GM23338 (cell line): ENCODE measurements at regions not wholly inside any gene's neighbourhood (a gene's known extent, or its start where the extent isn't known, plus 50 kb on each side); places are given as distances from the start of the nearest gene placed in this dataset.

Source experiments
- ATAC-seq: fragments of 200-7000 bp; cut with Tn5 transposase; 3 replicates; pipeline ENCODE4 v1.9.1; 2020
- DNase-seq: peaks from one replicate; pipeline ENCODE4 v3.0.0-alpha.2; 2015; ENCODE audit warnings: low spot score
- H2AFZ ChIP-seq: fragments of 200-600 bp; sonication (generic); 2 replicates; pipeline ENCODE4 v1.8.0; 2016; ENCODE audit warnings: antibody characterized with exemption, mild to moderate bottlenecking, moderate library complexity
- H3F3A ChIP-seq: fragments of 200-600 bp; sonication (generic); replicated peaks from 2 replicates; pipeline ENCODE4 v1.8.0; 2017; ENCODE audit warnings: antibody characterized with exemption, mixed run types, low read depth
- H3K27ac ChIP-seq: fragments of 200-600 bp; sonication (generic); 2 replicates; pipeline ENCODE4 v1.6.1; 2016; ENCODE audit warnings: low read depth
- H3K27me3 ChIP-seq: fragments of 200-600 bp; sonication (generic); 2 replicates; pipeline ENCODE4 v1.8.0; 2016; ENCODE audit warnings: mild to moderate bottlenecking, mixed run types, moderate library complexity; ENCODE audit not compliant: insufficient read depth
- H3K36me3 ChIP-seq: fragments of 200-600 bp; sonication (generic); 2 replicates; pipeline ENCODE4 v1.8.0; 2016; ENCODE audit warnings: mild to moderate bottlenecking; ENCODE audit not compliant: insufficient read depth
- H3K4me1 ChIP-seq: fragments of 200-600 bp; sonication (generic); 2 replicates; pipeline ENCODE4 v1.8.0; 2016; ENCODE audit warnings: mild to moderate bottlenecking, moderate library complexity; ENCODE audit not compliant: insufficient read depth
- H3K4me2 ChIP-seq: fragments of 200-600 bp; sonication (generic); 2 replicates; pipeline ENCODE4 v1.7.1; 2017; ENCODE audit warnings: mixed run types
- H3K4me3 ChIP-seq: fragments of 200-600 bp; sonication (generic); 2 replicates; pipeline ENCODE4 v1.6.1; 2016; ENCODE audit warnings: mixed run types
- H3K79me2 ChIP-seq: fragments of 200-600 bp; sonication (generic); replicated peaks from 2 replicates; pipeline ENCODE4 v1.8.0; 2017; ENCODE audit warnings: mild to moderate bottlenecking; ENCODE audit not compliant: insufficient read depth
- H3K9me2 ChIP-seq: fragments of 200-600 bp; sonication (generic); 2 replicates; pipeline ENCODE4 v1.8.0; 2017; ENCODE audit not compliant: insufficient read depth
- H4K20me1 ChIP-seq: fragments of 200-600 bp; sonication (generic); replicated peaks from 2 replicates; pipeline ENCODE4 v1.8.0; 2017; ENCODE audit warnings: mild to moderate bottlenecking; ENCODE audit not compliant: insufficient read depth
- H3K27ac Mint-ChIP-seq: 2 replicates; pipeline ENCODE4 v1.8.0; 2020; ENCODE audit warnings: inconsistent platforms, mild to moderate bottlenecking, moderate library complexity, mixed read lengths
- H3K27me3 Mint-ChIP-seq: 3 replicates; pipeline ENCODE4 v1.8.0; 2022; ENCODE audit warnings: low read depth, mild to moderate bottlenecking, moderate library complexity, mixed read lengths, inconsistent platforms; ENCODE audit not compliant: insufficient read depth, poor library complexity
- H3K36me3 Mint-ChIP-seq: 3 replicates; pipeline ENCODE4 v1.8.0; 2021; ENCODE audit warnings: low read depth, mild to moderate bottlenecking, inconsistent platforms, moderate library complexity, mixed read lengths
- H3K4me1 Mint-ChIP-seq: 3 replicates; pipeline ENCODE4 v1.8.0; 2020; ENCODE audit warnings: mild to moderate bottlenecking, inconsistent platforms, mixed read lengths
- H3K4me3 Mint-ChIP-seq: 3 replicates; pipeline ENCODE4 v1.8.0; 2021; ENCODE audit warnings: moderate library complexity, mild to moderate bottlenecking, inconsistent platforms, mixed read lengths
- H3K9me3 Mint-ChIP-seq: 3 replicates; pipeline ENCODE4 v1.8.0; 2020; ENCODE audit warnings: moderate library complexity, mild to moderate bottlenecking, inconsistent platforms, mixed read lengths
- CREB1 ChIP-seq: fragments of 250-450 bp; sonication (Bioruptor Pico); IDR thresholded peaks from 2 replicates; pipeline ENCODE4 v1.5.0; 2020; ENCODE audit warnings: low read depth, mild to moderate bottlenecking, moderate library complexity
- EZH2 ChIP-seq: fragments of 200-600 bp; sonication (generic); IDR thresholded peaks from one replicate; pipeline ENCODE4 v1.8.0; 2017; ENCODE audit warnings: antibody characterized with exemption, mild to moderate bottlenecking, low read depth; ENCODE audit not compliant: unreplicated experiment
- EZH2phosphoT487 ChIP-seq: fragments of 200-600 bp; sonication (generic); IDR thresholded peaks from one replicate; pipeline ENCODE4 v1.8.1; 2018; ENCODE audit warnings: antibody characterized with exemption; ENCODE audit not compliant: unreplicated experiment
- NANOG ChIP-seq: IDR thresholded peaks from 2 replicates; pipeline ENCODE4 v1.6.1; 2016; ENCODE audit warnings: antibody characterized with exemption, borderline replicate concordance
- POLR2AphosphoS5 ChIP-seq: IDR thresholded peaks from 2 replicates; pipeline ENCODE4 v1.6.1; 2016; ENCODE audit warnings: antibody characterized with exemption, low read depth
- REST ChIP-seq: IDR thresholded peaks from one replicate; pipeline ENCODE4 v1.6.1; 2018; ENCODE audit warnings: antibody characterized with exemption; ENCODE audit not compliant: unreplicated experiment
- STAT1 ChIP-seq: IDR thresholded peaks from one replicate; pipeline ENCODE4 v1.6.1; 2016; ENCODE audit warnings: antibody characterized with exemption; ENCODE audit not compliant: unreplicated experiment
- ZNF114 ChIP-seq: fragments of 250-450 bp; sonication (Bioruptor Pico); IDR thresholded peaks from 2 replicates; pipeline ENCODE4 v1.5.0; 2020; ENCODE audit warnings: mild to moderate bottlenecking, moderate library complexity
- ZNF331 ChIP-seq: fragments of 250-450 bp; sonication (Bioruptor Pico); IDR thresholded peaks from 2 replicates; pipeline ENCODE4 v1.5.0; 2020; ENCODE audit warnings: low read depth, mild to moderate bottlenecking, moderate library complexity
- ZNF462 ChIP-seq: fragments of 250-450 bp; sonication (Bioruptor Pico); IDR thresholded peaks from 2 replicates; pipeline ENCODE4 v1.5.0; 2020; ENCODE audit warnings: mild to moderate bottlenecking, moderate library complexity
- TF ChIP-seq, protein P1 (sequence below), 2 experiments: fragments of 200-600 bp in 1 of 2; sonication (generic) in 1 of 2; conservative IDR thresholded peaks; 2 replicates each; pipeline versions ENCODE4 v1.5.1 to v1.6.1; 2016 to 2017; ENCODE audit warnings: antibody characterized with exemption in 2 of 2, low read depth in 2 of 2, mild to moderate bottlenecking in 2 of 2, moderate library complexity in 1 of 2
- TF ChIP-seq, protein P2 (sequence below): IDR thresholded peaks from 2 replicates; pipeline ENCODE4 v1.6.1; 2016; ENCODE audit warnings: antibody characterized with exemption

DNA sequence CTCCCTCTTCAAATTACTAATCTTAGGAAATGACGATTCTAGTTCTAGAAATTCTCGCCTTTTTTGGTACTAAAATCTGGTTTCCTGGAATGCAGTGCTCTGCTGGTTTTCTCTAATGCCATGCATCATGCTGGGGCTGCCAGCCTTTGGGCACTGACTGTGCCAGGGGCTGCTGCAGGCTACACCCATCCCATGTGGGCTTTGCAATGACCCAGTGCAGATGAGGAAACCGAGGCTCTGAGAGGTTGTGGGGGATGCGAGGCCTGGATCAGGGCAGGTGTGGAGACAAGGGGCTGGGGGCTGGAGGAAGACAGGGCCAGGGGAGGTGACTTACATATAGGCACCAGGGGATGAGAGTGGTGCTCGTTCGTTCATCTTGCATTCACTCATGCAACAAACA lies 95.3 kb downstream of the HMX1 start:
- H3K27me3 Mint-ChIP-seq, result peaks cover 5% of the 10 kb centered on the region
- ATAC-seq, result no peak
- no peak overlapping the region for H3K27ac ChIP-seq

More for the DNA sequence above, 95.3 kb downstream of the HMX1 start:
- DNase-seq, result no peak
- H2AFZ ChIP-seq, result no peak overlapping the region
- no peak for TF ChIP-seq EZH2phosphoT487
- TF ChIP-seq STAT1, result no peak
- TF ChIP-seq, protein P1, sequence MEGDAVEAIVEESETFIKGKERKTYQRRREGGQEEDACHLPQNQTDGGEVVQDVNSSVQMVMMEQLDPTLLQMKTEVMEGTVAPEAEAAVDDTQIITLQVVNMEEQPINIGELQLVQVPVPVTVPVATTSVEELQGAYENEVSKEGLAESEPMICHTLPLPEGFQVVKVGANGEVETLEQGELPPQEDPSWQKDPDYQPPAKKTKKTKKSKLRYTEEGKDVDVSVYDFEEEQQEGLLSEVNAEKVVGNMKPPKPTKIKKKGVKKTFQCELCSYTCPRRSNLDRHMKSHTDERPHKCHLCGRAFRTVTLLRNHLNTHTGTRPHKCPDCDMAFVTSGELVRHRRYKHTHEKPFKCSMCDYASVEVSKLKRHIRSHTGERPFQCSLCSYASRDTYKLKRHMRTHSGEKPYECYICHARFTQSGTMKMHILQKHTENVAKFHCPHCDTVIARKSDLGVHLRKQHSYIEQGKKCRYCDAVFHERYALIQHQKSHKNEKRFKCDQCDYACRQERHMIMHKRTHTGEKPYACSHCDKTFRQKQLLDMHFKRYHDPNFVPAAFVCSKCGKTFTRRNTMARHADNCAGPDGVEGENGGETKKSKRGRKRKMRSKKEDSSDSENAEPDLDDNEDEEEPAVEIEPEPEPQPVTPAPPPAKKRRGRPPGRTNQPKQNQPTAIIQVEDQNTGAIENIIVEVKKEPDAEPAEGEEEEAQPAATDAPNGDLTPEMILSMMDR (conservative IDR thresholded peaks at IDR 0.05; ENCODE audit: low read depth in 2 of 2), result no peak
- no peak for TF ChIP-seq POLR2AphosphoS5
- no peak for TF ChIP-seq REST
- no peak for TF ChIP-seq CREB1
- no peak for TF ChIP-seq ZNF114
- TF ChIP-seq ZNF462, result no peak
- TF ChIP-seq, protein P2, sequence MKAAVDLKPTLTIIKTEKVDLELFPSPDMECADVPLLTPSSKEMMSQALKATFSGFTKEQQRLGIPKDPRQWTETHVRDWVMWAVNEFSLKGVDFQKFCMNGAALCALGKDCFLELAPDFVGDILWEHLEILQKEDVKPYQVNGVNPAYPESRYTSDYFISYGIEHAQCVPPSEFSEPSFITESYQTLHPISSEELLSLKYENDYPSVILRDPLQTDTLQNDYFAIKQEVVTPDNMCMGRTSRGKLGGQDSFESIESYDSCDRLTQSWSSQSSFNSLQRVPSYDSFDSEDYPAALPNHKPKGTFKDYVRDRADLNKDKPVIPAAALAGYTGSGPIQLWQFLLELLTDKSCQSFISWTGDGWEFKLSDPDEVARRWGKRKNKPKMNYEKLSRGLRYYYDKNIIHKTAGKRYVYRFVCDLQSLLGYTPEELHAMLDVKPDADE, result no peak
- no peak for TF ChIP-seq ZNF331 (CRISPR knock-in tag)
- TF ChIP-seq NANOG, result no peak
- no peak for TF ChIP-seq EZH2
- Mint-ChIP-seq H3K9me3 (no peaks in the 10 kb centered on the region), H3K4me3 (no peak overlapping the region), H3K4me1 (peaks cover 3% of the 10 kb centered on the region; the same call in 2 of the 3 replicates), H3K27ac (no peak overlapping the region), H3K36me3 (no peaks in the 10 kb centered on the region)
- H3F3A ChIP-seq, result no peaks in the 10 kb centered on the region
- H3K4me1 ChIP-seq, result no peaks in the 10 kb centered on the region
- H4K20me1 ChIP-seq, result no peaks in the 10 kb centered on the region
- H3K4me3 ChIP-seq, result no peak overlapping the region
- no peaks in the 10 kb centered on the region for H3K36me3 ChIP-seq
- no peaks in the 10 kb centered on the region for H3K9me2 ChIP-seq
- no peaks in the 10 kb centered on the region for H3K27me3 ChIP-seq
- no peak overlapping the region for H3K4me2 ChIP-seq
- H3K79me2 ChIP-seq, result no peaks in the 10 kb centered on the region
